Keratinocyte (primary cell): ENCODE measurements at regions not wholly inside any gene's neighbourhood (a gene's known extent, or its start where the extent isn't known, plus 50 kb on each side); places are given as distances from the start of the nearest gene placed in this dataset.

Experiments
- DNase-seq: peaks from one replicate; pipeline ENCODE4 v3.0.0-alpha.2; 2011; ENCODE audit warnings: low read depth, missing footprints, low spot score
- FAIRE-seq: peaks from 2 replicates; lab custom pipeline; 2011; peaks lifted over from hg19 to GRCh38; lab: Jason Lieb, UNC
- H2AFZ ChIP-seq: 2 replicates; pipeline ENCODE4 v1.6.0; 2012; ENCODE audit warnings: low read length, control low read depth, inconsistent platforms; ENCODE audit not compliant: control insufficient read depth
- H3K27ac ChIP-seq: 2 replicates; pipeline ENCODE4 v1.5.1; 2011; ENCODE audit warnings: low read length; ENCODE audit not compliant: control insufficient read depth, insufficient read depth
- H3K27me3 ChIP-seq: 3 replicates; pipeline ENCODE4 v1.6.0; 2011; ENCODE audit warnings: low read length; ENCODE audit not compliant: control insufficient read depth, insufficient read depth; ENCODE audit errors: extremely low read depth
- H3K36me3 ChIP-seq, 2 experiments: 2 replicates in 1 of 2; 3 replicates in 1 of 2; pipeline ENCODE4 v1.5.1; 2011; ENCODE audit warnings: low read length in 2 of 2, mild to moderate bottlenecking in 1 of 2; ENCODE audit not compliant: control insufficient read depth in 2 of 2, insufficient read depth in 2 of 2; ENCODE audit errors: extremely low read depth in 1 of 2
- H3K4me1 ChIP-seq: 3 replicates; pipeline ENCODE4 v1.5.1; 2011; ENCODE audit warnings: low read length; ENCODE audit not compliant: control insufficient read depth, insufficient read depth; ENCODE audit errors: extremely low read depth
- H3K4me2 ChIP-seq: 3 replicates; pipeline ENCODE4 v1.6.0; 2011; ENCODE audit warnings: low read depth, low read length; ENCODE audit not compliant: control insufficient read depth, insufficient read depth; ENCODE audit errors: extremely low read depth
- H3K4me3 ChIP-seq, 3 experiments: fragments of 200-600 bp in 1 of 3; sonication (generic) in 1 of 3; 2 replicates in 2 of 3; 3 replicates in 1 of 3; pipeline ENCODE4 v1.5.1; 2011 to 2016; ENCODE audit warnings: low read length in 3 of 3, mild to moderate bottlenecking in 3 of 3, control low read depth in 2 of 3, inconsistent platforms in 1 of 3, low read depth in 1 of 3, mixed read lengths in 1 of 3, mixed run types in 1 of 3, moderate library complexity in 1 of 3; ENCODE audit not compliant: control insufficient read depth in 2 of 3, insufficient read depth in 2 of 3; ENCODE audit errors: extremely low read depth in 1 of 3
- H3K79me2 ChIP-seq: 2 replicates; pipeline ENCODE4 v1.6.0; 2012; ENCODE audit warnings: low read length; ENCODE audit not compliant: control insufficient read depth, insufficient read depth
- H3K9ac ChIP-seq: 3 replicates; pipeline ENCODE4 v1.6.0; 2011; ENCODE audit warnings: low read length; ENCODE audit not compliant: control insufficient read depth, insufficient read depth; ENCODE audit errors: extremely low read depth
- H3K9me1 ChIP-seq: 3 replicates; pipeline ENCODE4 v1.6.0; 2011; ENCODE audit warnings: low read length; ENCODE audit not compliant: control insufficient read depth, insufficient read depth; ENCODE audit errors: extremely low read depth
- H3K9me3 ChIP-seq: 2 replicates; pipeline ENCODE4 v1.5.1; 2012; ENCODE audit warnings: low read depth, low read length; ENCODE audit not compliant: control insufficient read depth
- H4K20me1 ChIP-seq: 3 replicates; pipeline ENCODE4 v1.6.0; 2011; ENCODE audit warnings: low read length; ENCODE audit not compliant: control insufficient read depth, insufficient read depth; ENCODE audit errors: extremely low read depth
- CTCF ChIP-seq, 3 experiments: IDR thresholded peaks in 1 of 3; conservative IDR thresholded peaks in 1 of 3; optimal IDR thresholded peaks in 1 of 3; 2 replicates in 2 of 3; 3 replicates in 1 of 3; pipeline versions ENCODE3 to v1.5.1; 2011; ENCODE audit warnings: low read length in 3 of 3, mild to moderate bottlenecking in 3 of 3, moderate library complexity in 2 of 3, control low read depth in 1 of 3, inconsistent platforms in 1 of 3; ENCODE audit not compliant: insufficient read depth in 2 of 3; ENCODE audit errors: extremely low read depth in 1 of 3
- EZH2 ChIP-seq: IDR thresholded peaks from one replicate; pipeline ENCODE4 v1.6.1; 2012; ENCODE audit warnings: inconsistent platforms, mild to moderate bottlenecking, low read length, moderate library complexity
- dilution Hi-C: fragments of 300-500 bp; cut with MboI; formaldehyde crosslinking; loops from one replicate; pipeline ENCODE4 v1.7.0; 2020; ENCODE audit warnings: low sequenced_read_pairs; ENCODE audit not compliant: extremely low pct_ligation_motif_present

- Histone ChIP-seq H3K4me3 (no peak overlapping the region), H4K20me1 (no peaks in the 10 kb centered on the region), H3K4me2 (no peak overlapping the region), H3K27me3 (peaks cover 6% of the 10 kb centered on the region), H3K9ac (no peak overlapping the region), H3K9me1 (no peaks in the 10 kb centered on the region), H3K9me3 (no peaks in the 10 kb centered on the region), H3K4me1 (no peaks in the 10 kb centered on the region), H3K79me2 (no peaks in the 10 kb centered on the region), H3K36me3 (no peaks in the 10 kb centered on the region), H2AFZ (no peak overlapping the region), H3K27ac (no peak overlapping the region)
- FAIRE-seq (no peak), DNase-seq (no peak)
- no peak for TF ChIP-seq EZH2
- TF ChIP-seq CTCF (optimal IDR thresholded peaks at IDR 0.05 in 1 of 3, IDR thresholded peaks at IDR 0.05 in 1 of 3, conservative IDR thresholded peaks at IDR 0.05 in 1 of 3; ENCODE audit: extremely low read depth in 1 of 3, insufficient read depth in 2 of 3, low read length in 3 of 3): no peak
- dilution Hi-C loops: no loop called here
Measured at GRCh38 chr4:53818104-53818503, 226.8 kb upstream of the LNX1 start.

- Histone ChIP-seq H3K27me3 (peaks cover 4% of the 10 kb centered on the region), H3K9ac (no peak overlapping the region), H3K4me1 (no peaks in the 10 kb centered on the region), H3K9me3 (no peaks in the 10 kb centered on the region), H2AFZ (no peak overlapping the region), H3K4me2 (no peak overlapping the region), H3K36me3 (no peaks in the 10 kb centered on the region), H3K4me3 (no peak overlapping the region), H3K27ac (no peak overlapping the region), H3K9me1 (no peaks in the 10 kb centered on the region), H3K79me2 (no peaks in the 10 kb centered on the region), H4K20me1 (no peaks in the 10 kb centered on the region)
- FAIRE-seq (no peak), DNase-seq (no peak)
- no peak for TF ChIP-seq CTCF (optimal IDR thresholded peaks at IDR 0.05 in 1 of 3, IDR thresholded peaks at IDR 0.05 in 1 of 3, conservative IDR thresholded peaks at IDR 0.05 in 1 of 3; ENCODE audit: extremely low read depth in 1 of 3, insufficient read depth in 2 of 3, low read length in 3 of 3)
- no peak for TF ChIP-seq EZH2
- dilution Hi-C loops: no loop called here
Measured at GRCh38 chr4:53816561-53816960, 225.3 kb upstream of the LNX1 start.
